GM19372 (cell line): ENCODE measurements at regions not wholly inside any gene's neighbourhood (a gene's known extent, or its start where the extent isn't known, plus 50 kb on each side); places are given as distances from the start of the nearest gene placed in this dataset.

Experiments
- ATAC-seq: cut with Tn5 transposase; IDR thresholded peaks from one replicate; pipeline ENCODE4 v1.9.1; 2021; ENCODE audit warnings: mild to moderate bottlenecking, low read depth, moderate library complexity; ENCODE audit not compliant: unreplicated experiment

DNA sequence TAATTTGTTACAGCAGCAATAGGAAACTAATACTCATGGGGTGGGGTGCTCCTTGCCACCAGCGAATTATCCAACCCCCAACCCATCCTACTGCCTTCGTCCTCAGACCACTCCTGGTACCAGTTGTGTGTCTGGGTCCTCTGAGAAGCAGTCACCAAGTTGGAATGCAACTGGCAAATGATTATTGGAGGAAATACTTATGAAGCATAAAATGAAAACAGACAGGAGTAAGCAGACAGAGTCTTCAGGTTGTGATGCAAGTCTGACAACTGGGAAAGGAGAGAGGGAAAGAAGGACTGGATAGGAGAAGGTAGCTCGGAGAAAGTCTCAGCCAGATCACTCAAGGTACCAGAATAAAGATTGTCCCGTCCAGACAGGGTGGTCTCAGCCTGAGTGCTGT, 181.1 kb upstream of the ARID2 start:
- ATAC-seq: no peak

DNA sequence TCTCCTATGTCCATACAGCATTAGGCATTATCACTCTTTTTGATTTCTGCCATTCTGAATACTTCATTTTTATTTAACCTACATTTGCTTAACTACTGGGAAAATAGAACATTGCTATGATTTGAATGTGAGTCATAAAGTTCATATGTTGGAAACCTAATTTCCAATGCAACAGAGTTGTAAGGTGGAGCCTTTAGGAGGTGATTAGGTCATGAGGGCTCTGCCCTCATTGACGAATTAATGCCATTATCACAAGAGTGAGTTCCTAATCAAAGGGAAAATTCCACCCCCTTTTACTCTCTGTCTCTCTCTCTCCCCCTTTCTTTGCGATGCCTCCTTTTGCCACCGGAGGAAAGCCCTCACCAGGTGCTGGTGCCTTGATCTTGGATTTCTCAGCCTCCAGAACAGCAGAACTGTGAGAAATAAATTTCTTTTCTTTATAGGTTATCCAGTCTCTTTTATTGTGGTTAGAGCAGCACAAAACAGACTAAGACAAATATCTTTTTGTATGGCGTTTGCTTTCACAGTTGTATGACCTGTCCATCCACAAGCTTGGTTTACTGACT, 180.1 kb upstream of the ARID2 start:
- no peak for ATAC-seq

DNA sequence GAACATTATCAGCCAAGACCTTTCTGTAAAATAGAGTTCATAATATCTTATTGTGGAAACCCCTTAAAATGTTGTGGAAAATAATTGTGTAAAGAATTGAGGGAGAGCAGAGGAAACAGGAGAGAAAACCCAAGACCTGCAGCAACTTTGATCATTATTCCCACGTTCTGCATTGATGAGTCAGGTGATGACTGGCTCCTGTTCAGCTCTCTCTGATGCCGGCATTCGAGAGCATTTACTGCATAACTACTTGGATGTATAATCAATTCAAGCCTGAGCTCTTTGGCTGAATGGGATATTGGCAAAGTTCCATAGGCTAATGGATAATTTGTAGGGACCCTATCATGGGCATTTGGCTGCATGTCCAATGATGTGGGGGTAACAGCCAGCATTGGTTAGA, 176.3 kb upstream of the ARID2 start:
- ATAC-seq: no peak

DNA sequence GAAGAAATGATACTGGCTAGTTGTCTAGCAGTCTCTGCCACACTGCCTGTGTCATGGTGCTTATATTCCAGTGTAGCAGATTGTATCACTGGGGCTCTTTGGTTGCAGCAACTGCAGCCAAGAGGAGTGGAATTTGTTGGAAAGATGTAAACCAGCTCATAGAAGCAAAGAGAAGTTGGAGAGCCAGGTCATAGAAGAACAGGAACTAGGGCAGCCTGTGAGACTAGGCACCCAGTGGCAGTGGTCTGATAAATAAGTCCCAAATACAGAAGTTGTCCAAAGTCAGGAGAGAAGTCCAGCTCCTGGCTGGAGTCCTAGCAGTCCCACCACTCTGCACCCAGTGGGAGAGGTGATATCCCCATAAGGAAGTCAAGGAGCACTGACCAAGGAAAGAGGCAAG, 172.5 kb upstream of the ARID2 start:
- ATAC-seq: no peak

DNA sequence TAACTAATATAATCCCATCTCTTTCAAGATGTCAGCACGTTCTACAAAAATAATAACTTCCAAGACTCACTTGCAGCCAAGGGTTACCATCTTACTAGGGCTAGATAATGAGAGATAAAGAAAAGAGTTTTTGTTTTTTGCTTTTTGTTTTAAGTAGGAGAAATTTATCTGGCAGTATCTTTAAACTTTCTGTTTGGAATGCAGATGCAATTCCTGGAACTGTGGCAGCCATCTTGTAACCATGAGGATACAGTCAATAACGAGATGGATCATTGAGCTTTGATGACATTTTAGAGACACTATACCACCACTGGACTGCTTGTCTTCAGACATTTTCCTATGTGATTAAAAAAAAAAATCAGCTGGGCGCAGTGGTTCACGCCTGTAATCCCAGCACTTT, 171.2 kb upstream of the ARID2 start:
- ATAC-seq: no peak

DNA sequence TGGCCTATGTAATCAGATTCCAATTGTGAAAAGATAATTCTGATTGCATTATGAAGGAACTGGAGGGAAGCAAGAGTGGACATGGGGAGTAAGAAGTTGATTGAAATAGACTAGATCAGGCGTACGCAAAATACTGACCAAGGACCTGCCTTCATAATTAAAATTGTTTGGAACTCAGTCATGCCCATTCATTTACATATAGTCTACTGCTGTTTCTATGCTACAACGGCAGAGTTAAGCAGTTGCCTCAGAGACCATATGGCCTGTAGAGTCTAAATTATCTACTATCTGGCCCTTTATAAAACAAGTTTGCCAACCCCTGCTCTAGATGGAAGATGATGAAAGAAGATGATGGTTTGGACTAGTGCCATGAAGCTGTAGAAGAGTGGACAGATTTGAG, 170.0 kb upstream of the ARID2 start:
- no peak for ATAC-seq

DNA sequence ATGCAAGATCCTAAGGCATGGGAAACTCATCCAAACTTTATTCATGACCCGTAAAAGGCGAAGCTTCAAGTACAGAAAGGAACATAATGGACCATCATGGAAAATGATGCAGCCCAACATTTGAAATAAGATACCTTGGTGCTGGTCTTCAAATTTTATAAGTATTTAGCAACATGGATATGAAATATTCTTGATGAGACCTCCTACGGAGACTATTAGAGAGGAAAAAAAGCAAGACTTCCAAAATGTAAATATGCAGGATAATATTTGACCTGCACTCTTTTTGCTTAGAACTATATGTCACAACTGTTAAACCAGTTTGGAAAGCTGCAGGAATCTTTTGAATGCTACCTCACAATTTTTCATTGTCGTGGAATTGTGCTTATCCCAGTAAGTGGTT, 168.8 kb upstream of the ARID2 start:
- ATAC-seq: no peak

DNA sequence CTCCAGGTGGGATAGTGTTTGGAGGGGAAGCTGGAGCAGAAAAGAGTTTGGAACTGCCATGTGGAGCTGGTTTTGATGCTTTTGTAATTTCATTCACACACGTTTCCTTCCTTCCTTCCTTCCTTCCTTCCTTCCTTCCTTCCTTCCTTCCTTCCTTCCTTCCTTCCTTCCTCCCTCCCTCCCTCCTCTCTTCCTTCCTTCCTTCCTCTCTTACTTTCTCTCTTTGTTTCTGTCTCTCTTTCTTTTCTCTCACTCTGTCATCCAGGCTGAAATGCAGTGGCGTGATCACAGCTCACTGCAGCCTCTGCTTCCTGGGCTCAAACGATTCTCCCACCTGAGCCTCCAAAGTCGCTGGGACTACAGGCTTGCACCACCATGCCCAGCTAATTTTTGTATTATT, 168.0 kb upstream of the ARID2 start:
- ATAC-seq: no peak

DNA sequence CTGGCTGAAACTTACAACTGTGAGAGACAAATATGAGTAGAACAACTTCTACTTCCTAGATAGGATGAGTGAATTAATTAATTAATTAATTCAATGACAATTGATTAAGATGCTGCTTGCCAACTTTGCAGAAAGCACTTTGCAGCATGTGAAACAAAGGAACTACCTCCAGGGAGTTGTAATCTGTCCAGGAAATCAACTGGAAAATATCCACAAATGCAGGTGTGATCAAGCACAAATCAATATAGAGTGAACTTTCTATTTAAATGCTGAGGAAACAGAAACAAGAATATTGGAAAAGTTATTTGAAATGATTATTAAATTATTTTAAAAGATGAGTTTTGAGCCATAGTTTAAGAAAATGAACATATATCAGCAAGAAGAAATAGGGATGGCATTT, 163.9 kb upstream of the ARID2 start:
- ATAC-seq: no peak

DNA sequence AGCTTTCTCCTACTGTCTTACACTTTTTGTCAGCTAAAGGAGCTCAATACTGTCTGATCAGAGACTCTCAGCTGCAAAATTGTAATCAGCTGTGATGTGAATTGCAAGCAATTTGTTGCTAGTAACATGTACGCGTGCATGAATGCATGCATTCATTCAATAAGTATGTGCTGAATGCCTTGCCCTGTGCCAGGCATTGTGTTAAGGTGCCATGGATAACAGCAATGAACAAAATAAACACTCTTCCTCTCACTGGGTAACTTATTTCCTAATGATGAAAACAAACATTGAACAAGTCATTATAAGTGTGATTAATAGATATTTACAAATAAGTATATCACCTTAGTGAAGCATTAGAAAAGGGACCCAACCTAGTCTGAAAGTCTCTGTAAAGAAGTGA, 163.2 kb upstream of the ARID2 start:
- no peak for ATAC-seq

DNA sequence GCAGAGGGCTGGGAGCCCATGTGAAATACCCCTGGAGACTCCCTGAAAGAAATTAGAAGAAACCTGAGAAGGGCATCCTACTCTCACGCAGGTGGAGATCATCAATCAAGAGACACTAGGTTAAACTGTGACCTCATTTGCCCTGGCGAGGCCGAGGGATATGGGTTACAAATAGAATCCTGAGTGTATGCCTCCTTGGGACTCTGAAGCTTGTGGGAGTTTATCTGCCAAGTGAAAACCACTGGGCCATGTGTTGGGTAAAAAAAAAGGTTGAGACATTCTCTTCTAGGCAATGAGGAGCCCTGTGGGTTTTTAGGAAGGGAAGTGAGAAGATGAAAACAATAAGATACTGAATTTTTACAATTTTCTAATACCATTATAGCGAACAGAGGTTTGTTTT, 160.7 kb upstream of the ARID2 start:
- ATAC-seq: no peak

DNA sequence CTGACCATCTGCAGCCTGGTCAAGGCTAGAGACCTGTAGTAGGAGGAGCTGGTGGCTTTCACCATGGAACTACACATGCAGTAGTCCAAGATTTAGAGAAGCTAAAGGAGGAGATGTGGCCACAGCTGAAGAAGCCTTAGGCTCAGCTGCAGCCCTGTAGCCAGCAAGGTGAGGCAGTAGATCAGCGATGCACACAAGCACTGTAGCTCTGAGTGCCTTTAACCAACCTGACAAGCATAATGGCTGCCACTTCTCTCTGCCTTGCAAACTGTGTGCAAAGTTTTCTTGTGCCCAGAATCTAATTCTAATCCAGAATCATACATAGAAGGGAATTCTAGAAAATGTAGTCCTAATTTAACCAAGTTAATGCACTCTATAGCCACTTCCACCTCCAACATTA, 159.0 kb upstream of the ARID2 start:
- ATAC-seq: no peak

DNA sequence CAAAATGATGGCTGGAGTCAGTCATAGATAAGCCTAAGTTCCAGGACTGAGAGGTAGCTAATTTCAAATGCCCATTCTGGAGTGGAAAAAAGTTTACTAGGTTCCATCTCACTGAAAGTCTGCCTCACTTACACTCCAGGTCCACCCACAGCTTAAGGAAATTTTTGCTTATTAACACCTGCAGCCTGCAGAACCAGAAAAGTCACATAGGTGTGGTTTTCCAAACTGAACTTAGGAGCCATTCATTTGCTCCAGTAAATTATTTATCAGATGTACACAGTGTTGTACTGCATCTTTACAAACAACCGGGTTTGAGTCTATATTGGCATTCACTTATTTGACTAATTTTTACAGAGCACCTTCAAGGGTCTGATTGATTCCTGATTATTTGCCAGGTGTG, 157.4 kb upstream of the ARID2 start:
- no peak for ATAC-seq

DNA sequence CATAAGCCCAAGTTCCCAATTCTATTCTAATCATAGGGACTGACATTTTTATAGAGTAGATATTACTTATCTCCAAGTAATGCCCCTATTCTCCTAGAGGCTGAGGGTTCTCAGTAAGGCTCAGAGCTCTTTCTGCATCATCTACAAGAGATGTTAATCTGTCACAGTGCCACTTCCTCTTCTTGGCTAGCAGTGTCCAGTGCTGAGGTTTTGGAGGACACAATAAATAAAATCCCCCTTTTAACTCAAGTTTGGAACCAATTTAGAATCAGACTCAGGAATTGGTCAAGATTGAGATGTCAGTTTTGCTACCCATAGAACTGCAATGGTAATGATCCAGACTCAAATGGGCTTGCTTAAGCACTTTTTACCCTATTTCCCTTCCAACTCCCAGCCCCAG, 154.1 kb upstream of the ARID2 start:
- ATAC-seq: no peak

DNA sequence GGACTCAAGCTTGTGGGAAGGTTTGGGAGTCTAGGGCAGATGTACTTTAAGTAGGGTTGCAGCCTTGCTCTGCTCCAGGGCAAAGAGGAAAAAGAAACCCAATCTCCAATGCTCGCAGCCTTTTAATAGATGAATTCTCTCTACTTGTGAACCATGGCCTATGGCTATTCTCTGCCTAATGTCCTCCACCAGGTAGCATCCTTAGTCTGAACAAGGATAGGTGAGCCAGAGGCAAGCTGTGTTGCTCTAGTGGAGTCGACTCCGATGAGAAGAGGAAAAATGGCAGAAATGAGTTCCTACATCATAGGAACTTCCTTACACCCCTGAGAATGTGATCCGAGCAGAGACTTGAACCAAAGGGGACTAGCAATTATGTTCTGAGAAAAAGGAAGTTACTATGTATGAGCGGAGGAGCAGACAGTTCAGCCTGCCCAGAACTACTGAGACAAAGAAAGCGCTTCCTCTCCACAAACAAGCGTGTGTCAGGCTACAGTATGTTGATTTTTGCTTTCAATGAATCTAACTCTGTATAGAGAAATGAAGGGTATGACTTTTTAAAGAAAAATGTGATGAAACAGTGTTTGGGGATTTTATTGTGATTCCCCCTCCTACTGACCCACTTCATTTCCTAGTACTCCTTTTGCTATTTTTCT, 153.6 kb upstream of the ARID2 start:
- peak; percentile 67 for ATAC-seq

DNA sequence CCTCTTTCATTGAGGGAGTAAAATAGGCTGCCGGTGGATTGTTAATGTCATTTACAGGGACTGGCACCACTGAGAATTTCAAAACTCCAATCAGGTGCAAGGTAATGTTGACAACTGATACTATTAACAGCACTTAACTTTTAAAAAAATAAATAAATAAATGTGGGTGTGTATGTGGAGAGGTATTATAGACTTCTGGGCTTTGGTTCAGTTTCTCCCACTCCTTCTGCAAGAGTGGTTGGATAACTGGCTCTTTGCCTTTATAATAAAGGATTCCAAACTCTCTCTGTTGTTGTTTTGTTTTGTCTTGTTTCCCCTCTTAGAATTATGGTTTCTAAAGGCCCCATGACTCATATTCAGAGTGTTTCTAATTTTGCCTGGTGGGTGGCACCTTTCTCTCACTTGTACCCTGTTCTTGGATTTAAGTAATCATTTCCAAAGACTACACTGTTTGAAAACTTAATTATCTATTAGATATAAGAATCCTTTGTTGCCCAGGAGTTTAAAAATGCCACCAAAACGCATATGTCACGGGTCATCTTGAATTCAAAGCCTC, 151.6 kb upstream of the ARID2 start:
- ATAC-seq: no peak

DNA sequence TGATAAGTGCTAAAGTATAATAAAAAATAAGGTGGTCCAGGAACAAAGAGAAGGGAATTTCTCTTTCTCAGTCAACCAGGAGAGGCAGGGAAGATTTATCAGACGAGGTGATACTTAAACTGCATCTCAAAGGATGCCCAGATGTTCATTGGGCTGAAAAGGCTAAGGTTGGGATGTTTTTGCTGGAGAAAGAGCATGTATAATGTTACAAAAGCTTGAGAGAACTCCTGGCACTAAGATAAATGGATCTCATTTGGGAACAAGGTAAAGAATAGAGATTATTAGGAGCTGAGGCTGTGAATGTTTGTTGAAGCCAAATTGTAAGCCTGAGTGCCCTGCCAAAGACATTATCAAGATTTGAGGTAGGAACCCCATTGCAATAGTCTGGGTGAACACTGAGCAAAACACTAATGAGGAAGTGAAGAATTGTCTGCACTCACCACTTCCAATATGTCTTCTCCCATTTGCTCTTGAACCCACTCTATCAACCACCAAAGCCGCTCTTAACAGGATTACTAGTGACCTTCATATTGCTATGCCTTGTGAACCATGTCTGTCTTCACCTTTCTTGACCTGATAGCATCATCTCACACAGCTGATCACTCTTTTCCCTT, 149.0 kb upstream of the ARID2 start:
- no peak for ATAC-seq

DNA sequence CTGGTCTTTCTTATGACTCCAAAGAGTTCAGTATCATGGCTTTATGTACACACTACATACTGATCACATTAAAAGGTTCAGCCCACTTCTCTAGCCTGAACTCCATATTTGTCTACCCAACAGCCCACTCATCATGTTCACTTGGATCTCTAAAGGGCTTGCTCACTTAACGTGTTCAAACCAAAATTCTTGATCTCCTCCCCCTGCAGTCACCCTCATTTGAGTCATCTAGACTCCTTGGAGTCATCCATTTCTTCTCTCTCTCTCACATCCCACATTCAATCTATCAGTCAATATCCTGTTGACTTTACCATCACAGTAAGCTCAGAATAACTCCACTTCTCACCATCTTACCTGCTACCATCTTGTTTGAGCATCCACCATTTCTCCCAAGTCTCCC, 148.4 kb upstream of the ARID2 start:
- no peak for ATAC-seq

DNA sequence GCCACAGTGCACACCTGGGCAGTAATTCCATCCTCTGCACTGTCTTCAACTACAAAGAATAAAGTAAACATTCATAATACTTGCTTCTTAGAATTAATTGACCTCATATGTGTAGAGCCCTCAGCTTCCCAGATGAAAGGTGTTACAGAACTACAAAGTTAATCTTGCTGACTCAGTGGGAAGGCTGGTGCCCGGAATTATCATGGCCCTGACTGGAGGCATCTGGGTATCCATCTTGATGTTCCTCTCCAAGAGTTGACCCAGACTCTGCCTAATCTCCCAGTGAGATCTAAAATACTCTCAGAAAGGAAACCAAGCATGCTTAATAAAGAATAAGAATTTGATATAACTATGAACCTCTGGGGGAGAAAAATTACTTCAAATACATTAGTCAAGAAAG, 147.0 kb upstream of the ARID2 start:
- no peak for ATAC-seq

DNA sequence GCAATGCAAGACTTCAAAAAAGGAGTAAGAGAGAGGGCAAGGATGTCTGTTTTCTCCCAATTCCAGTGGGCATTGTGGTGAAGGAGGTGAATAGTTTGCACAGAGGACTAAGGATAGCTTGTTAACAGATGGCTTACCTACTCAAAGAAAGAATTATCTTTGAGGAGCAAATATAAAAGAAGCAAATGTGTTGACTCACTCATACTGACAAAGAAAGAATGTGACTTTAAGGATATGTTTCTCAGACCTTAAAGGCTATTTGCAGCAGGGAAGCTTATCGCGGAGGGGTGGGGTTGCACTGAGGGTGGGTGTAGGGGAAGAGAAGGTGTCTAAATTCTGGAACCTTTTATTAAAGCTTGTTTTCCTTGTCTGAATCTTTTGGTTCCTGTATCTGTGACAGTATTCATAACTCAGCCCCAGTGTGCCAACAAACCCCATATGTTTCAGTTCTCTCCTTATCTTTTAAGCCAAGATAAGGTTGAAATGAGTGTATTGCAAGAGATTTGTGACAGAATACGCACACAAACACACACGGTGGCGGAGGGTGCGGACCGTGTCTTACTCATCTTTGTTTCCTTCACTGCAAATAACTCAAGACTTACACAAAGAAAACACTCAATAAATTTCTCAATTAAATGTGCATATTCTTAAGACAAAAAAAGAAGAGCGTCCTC, 146.4 kb upstream of the ARID2 start:
- no peak for ATAC-seq

DNA sequence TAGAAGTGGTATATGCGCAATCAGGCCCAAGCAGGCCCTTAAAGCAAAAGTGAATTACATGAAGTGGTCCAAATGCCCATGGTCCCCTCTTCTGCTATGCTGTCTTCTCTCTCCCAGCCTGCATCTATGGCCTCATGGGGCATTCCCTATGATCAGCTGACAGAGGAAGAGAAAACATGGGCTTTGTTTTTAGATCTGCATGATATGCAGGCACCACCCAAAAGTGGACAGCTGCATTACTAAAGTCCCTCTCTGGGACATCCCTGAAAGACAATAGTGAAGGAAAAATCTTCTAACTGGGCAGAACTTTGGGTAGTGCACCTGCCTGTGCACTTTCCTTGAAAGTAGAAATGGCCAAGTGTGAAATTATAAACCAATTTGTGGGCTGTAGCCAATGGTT, 145.2 kb upstream of the ARID2 start:
- no peak for ATAC-seq
